GM19452 (cell line): ENCODE measurements at regions not wholly inside any gene's neighbourhood (a gene's known extent, or its start where the extent isn't known, plus 50 kb on each side); places are given as distances from the start of the nearest gene placed in this dataset.

Experiments
- ATAC-seq: cut with Tn5 transposase; IDR thresholded peaks from one replicate; pipeline ENCODE4 v1.9.1; 2021; ENCODE audit not compliant: unreplicated experiment

GRCh38 chr3:8191406-8191805 is 310.2 kb upstream of the LMCD1 start:
- ATAC-seq = no peak

GRCh38 chr3:8197384-8197783 is 304.2 kb upstream of the LMCD1 start:
- ATAC-seq = no peak

- ATAC-seq = no peak
These were observed 303.0 kb upstream of the LMCD1 start for GRCh38 chr3:8198605-8199004.

GRCh38 chr3:8200996-8201395 is 300.6 kb upstream of the LMCD1 start:
- ATAC-seq = no peak

GRCh38 chr3:8201886-8202285 is 299.7 kb upstream of the LMCD1 start:
- ATAC-seq = no peak

GRCh38 chr3:8204331-8204730 is 297.3 kb upstream of the LMCD1 start:
- no peak for ATAC-seq

- no peak for ATAC-seq
These were observed 296.6 kb upstream of the LMCD1 start for GRCh38 chr3:8204853-8205650.

GRCh38 chr3:8205881-8206280 is 295.7 kb upstream of the LMCD1 start:
- ATAC-seq = no peak

GRCh38 chr3:8206971-8207617 is 294.5 kb upstream of the LMCD1 start:
- ATAC-seq = no peak

- no peak for ATAC-seq
These were observed 290.7 kb upstream of the LMCD1 start for GRCh38 chr3:8210882-8211341.

GRCh38 chr3:8212794-8213193 is 288.8 kb upstream of the LMCD1 start:
- ATAC-seq = no peak

- ATAC-seq = no peak
These were observed 288.3 kb upstream of the LMCD1 start for GRCh38 chr3:8213286-8213685.

- ATAC-seq = no peak
These were observed 285.8 kb upstream of the LMCD1 start for GRCh38 chr3:8215821-8216220.

- no peak for ATAC-seq
These were observed 283.2 kb upstream of the LMCD1 start for GRCh38 chr3:8218353-8218940.

GRCh38 chr3:8220291-8220690 is 281.3 kb upstream of the LMCD1 start:
- no peak for ATAC-seq

- no peak for ATAC-seq
These were observed 277.9 kb upstream of the LMCD1 start for GRCh38 chr3:8223766-8224165.

GRCh38 chr3:8224941-8225340 is 276.7 kb upstream of the LMCD1 start:
- ATAC-seq = no peak

- no peak for ATAC-seq
These were observed 267.7 kb upstream of the LMCD1 start for GRCh38 chr3:8233938-8234337.

- no peak for ATAC-seq
These were observed 265.4 kb upstream of the LMCD1 start for GRCh38 chr3:8236264-8236663.

- no peak for ATAC-seq
These were observed 263.7 kb upstream of the LMCD1 start for GRCh38 chr3:8237893-8238292.

- ATAC-seq = no peak
These were observed 263.2 kb upstream of the LMCD1 start for GRCh38 chr3:8238432-8238831.

GRCh38 chr3:8239095-8239494 is 262.5 kb upstream of the LMCD1 start:
- ATAC-seq = no peak
